ENCODE measurements at regions not wholly inside any gene's neighbourhood (a gene's known extent, or its start where the extent isn't known, plus 50 kb on each side); places are given as distances from the start of the nearest gene placed in this dataset.

DNA sequence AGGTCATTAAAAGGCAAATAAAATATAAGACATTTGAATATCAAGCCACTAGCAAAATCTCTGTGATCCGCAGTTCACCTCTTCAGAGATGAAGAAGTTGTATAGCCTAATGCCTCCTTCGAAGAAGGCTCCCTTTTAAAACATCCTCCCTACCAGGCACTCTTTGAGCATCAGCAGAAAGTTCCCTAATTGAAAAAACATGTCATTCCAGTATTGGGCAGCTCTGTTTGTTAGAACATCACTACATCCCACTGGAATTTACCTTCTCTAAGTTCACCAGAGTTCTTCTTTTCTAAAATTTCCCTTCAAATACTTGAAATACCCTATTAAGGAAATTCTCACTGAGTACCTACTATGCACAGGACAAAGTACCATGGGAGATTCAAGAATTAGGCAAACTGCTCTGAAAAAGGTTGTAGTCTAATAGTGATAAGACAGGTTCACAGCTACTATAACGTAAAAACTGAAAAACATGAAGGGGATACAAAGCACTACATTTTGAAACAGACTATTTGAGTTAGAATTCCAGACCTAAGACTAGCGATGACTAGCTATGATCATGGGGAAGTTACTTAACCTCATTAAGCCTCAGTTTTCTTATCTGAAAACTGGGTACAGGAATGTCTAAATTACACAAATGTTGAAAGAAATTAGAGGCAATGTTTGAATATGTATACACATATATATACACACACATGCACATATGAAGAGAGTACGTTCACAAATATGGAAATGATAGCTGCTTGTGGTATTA lies 128.7 kb downstream of the ELAPOR2 start:
- no peak for DNase-seq (ENCODE audit: low read depth, low spot score)
- TF ChIP-seq, protein P1, sequence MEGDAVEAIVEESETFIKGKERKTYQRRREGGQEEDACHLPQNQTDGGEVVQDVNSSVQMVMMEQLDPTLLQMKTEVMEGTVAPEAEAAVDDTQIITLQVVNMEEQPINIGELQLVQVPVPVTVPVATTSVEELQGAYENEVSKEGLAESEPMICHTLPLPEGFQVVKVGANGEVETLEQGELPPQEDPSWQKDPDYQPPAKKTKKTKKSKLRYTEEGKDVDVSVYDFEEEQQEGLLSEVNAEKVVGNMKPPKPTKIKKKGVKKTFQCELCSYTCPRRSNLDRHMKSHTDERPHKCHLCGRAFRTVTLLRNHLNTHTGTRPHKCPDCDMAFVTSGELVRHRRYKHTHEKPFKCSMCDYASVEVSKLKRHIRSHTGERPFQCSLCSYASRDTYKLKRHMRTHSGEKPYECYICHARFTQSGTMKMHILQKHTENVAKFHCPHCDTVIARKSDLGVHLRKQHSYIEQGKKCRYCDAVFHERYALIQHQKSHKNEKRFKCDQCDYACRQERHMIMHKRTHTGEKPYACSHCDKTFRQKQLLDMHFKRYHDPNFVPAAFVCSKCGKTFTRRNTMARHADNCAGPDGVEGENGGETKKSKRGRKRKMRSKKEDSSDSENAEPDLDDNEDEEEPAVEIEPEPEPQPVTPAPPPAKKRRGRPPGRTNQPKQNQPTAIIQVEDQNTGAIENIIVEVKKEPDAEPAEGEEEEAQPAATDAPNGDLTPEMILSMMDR (IDR thresholded peaks at IDR 0.05; ENCODE audit: low read depth, low read length): no peak
- no peak overlapping the region for H3K4me3 ChIP-seq (ENCODE audit: low read depth, low read length)
- in situ Hi-C loops (cut with HindIII; ENCODE audit: low sequenced_read_pairs): no loop called here

DNA sequence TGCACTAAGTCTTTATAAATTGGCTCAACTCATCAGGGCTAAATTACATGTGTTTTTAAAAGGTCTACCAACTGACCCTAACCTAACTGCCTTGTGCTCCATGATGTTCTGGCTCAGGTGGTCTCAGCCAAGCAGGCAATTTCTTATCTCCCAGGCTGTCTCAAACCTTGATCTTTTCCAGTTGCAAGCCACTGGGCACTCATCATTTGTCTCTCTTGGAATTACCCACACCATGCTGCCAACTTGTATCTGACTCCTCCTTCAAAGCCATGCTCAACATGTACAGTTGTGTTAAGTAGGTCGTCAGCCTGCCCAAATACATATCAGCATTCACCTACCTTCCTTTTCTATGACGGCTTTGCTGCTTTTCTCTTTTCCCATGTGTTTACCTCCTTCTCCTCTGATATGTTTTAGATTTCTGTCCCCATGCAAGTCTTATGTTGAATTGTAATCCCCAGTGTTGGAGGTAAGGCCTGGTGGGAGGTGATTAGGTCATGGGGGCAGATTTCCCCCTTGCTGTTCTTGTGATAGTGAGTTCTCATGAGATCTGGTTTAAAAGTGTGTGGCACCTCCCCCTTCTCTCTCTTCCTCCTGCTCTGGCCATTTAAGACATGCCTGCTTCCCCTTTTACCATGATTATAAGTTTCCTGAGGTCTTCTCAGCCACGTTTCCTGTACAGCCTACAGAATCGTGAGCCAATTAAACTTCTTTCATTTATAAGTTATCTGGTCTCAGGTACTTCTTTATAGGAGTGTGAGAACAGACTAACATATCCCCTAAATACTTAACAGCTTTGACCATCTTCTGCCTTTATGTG lies 130.0 kb downstream of the ELAPOR2 start:
- no peak overlapping the region for H3K4me3 ChIP-seq (ENCODE audit: low read depth, low read length)
- DNase-seq (ENCODE audit: low read depth, low spot score): no peak
- in situ Hi-C loops (cut with HindIII; ENCODE audit: low sequenced_read_pairs): no loop called here
- TF ChIP-seq, protein P1 (IDR thresholded peaks at IDR 0.05; ENCODE audit: low read depth, low read length): no peak

DNA sequence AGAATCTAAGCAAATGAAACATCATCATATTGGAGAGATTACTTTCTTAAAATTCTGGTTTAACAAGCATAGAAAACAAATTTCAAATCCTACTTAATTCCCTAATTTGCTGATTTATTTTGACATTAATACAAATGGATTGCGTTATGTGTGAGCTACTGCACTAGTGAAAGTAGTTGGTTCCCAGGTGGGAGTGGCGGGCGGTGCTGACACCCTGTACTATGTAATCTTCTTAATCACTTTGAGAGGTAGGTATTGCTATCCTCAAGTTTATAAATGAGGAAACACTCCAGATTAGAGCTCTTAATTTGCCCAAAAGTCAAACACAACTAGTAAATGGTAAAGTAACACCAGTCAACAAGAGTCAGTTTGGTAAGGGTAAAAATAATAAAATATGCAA lies 131.1 kb downstream of the ELAPOR2 start:
- H3K4me3 ChIP-seq (ENCODE audit: low read depth, low read length): no peak overlapping the region
- no peak for DNase-seq (ENCODE audit: low read depth, low spot score)
- in situ Hi-C loops (cut with HindIII; ENCODE audit: low sequenced_read_pairs): no loop called here
- TF ChIP-seq, protein P1 (IDR thresholded peaks at IDR 0.05; ENCODE audit: low read depth, low read length): no peak

DNA sequence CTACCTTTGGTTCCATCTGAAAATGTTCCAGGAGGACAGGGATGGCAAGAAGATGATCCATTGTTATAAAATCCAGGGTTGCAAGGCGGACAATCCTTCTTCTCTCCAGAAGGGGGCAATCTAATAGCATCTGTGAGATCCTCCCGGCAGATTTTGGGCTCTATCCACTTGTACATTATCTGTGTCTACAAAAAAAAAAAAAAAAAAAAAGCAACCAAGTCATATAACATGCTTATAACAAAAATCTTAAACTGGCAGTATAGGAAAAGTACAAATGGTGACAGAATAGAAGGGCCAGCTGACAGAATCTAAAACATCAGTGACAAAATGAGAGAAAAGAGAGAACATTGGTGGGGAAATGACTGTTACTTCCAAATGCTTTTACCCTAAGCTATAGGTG lies 132.7 kb downstream of the ELAPOR2 start:
- peak; percentile 44 for DNase-seq (ENCODE audit: low read depth, low spot score)
- no peak overlapping the region for H3K4me3 ChIP-seq (ENCODE audit: low read depth, low read length)
- in situ Hi-C loops (cut with HindIII; ENCODE audit: low sequenced_read_pairs): no loop called here
- TF ChIP-seq, protein P1 (IDR thresholded peaks at IDR 0.05; ENCODE audit: low read depth, low read length): peak; percentile 76

DNA sequence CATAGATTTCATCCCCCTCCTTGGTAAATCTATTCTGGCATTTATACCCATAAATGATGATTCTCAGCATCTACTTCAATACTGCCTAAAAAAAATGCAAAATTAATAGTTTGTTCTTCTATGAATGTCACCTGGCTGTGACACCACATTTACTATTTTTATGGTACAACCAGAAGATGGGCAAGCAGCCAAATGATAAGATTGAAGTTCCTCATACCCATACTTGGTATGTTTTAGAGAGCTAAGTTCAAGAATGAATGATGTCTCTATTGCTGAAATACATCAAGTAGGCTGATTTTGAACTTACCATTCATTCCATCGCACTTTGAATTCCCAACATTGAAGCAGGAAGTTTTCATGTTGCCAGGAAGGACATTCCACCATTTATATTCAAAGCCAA lies 134.2 kb downstream of the ELAPOR2 start:
- H3K4me3 ChIP-seq (ENCODE audit: low read depth, low read length): no peak overlapping the region
- DNase-seq (ENCODE audit: low read depth, low spot score): no peak
- in situ Hi-C loops (cut with HindIII; ENCODE audit: low sequenced_read_pairs): no loop called here
- TF ChIP-seq, protein P1 (IDR thresholded peaks at IDR 0.05; ENCODE audit: low read depth, low read length): no peak

DNA sequence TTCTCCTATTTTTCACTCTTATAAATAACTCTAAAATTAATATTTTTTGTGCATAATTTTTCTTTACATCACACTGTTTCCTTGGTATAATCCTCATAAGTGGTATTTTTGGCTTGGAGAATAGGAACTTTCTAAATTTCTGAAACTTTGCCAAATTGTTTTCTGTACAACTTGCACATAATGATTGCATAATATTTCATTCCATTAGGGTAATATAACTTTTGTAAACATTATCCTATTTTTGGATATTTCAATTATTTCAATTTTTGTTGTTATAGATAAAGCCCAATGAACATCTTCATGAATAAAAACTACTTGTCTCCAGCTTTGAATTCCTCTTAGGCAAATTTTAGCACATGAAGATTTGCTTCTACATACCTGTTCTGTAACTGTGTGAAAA lies 135.9 kb downstream of the ELAPOR2 start:
- no peak for DNase-seq (ENCODE audit: low read depth, low spot score)
- TF ChIP-seq, protein P1 (IDR thresholded peaks at IDR 0.05; ENCODE audit: low read depth, low read length): no peak
- in situ Hi-C loops (cut with HindIII; ENCODE audit: low sequenced_read_pairs): no loop called here
- no peak overlapping the region for H3K4me3 ChIP-seq (ENCODE audit: low read depth, low read length)
